Neuron (in vitro differentiated cells): ENCODE measurements at regions not wholly inside any gene's neighbourhood (a gene's known extent, or its start where the extent isn't known, plus 50 kb on each side); places are given as distances from the start of the nearest gene placed in this dataset.
"Not testable (repeated sequence)": the region's sequence is repeated elsewhere in the genome, so short reads cannot be mapped to it uniquely, and the experiment has no call there.

Experiments
- H2AFZ ChIP-seq: one replicate; pipeline ENCODE4 v1.6.1; 2013; ENCODE audit warnings: low read depth, mild to moderate bottlenecking, inconsistent platforms, low read length, moderate library complexity
- H3K27me3 ChIP-seq: one replicate; pipeline ENCODE4 v1.6.1; 2013; ENCODE audit warnings: low read length; ENCODE audit not compliant: insufficient read depth
- H3K36me3 ChIP-seq: one replicate; pipeline ENCODE4 v1.6.1; 2013; ENCODE audit warnings: low read length; ENCODE audit not compliant: insufficient read depth
- H3K4me1 ChIP-seq: one replicate; pipeline ENCODE4 v1.6.1; 2013; ENCODE audit warnings: low read length; ENCODE audit not compliant: insufficient read depth
- H3K4me3 ChIP-seq: 2 replicates; pipeline ENCODE4 v1.5.1; 2013; ENCODE audit warnings: mild to moderate bottlenecking, low read length, moderate library complexity
- H3K9me3 ChIP-seq: one replicate; pipeline ENCODE4 v1.6.1; 2013; ENCODE audit warnings: low read length

DNA sequence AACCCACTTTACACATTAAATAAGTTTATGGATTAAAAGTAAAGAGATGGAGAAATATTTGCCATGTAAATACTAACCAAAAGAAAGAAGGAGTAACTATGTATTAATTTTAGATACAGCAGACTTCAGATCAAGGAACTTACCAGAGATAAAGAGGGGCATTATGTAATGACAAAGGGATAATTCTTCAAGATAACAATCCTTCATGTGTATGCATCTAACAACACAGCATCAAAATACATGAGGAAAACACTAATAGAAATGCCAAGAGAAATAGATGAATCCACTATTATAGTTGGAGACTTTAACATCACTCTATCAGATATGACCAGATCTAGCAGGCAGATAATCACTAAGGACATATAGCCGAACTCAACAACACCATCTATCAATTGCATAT, 149.8 kb upstream of the ANKRD55 start:
- H3K9me3 ChIP-seq = no peaks in the 10 kb centered on the region
- H3K4me1 ChIP-seq = no peaks in the 10 kb centered on the region
- no peak overlapping the region for H2AFZ ChIP-seq
- H3K4me3 ChIP-seq = no peak overlapping the region
- H3K36me3 ChIP-seq = no peaks in the 10 kb centered on the region
- H3K27me3 ChIP-seq = no peaks in the 10 kb centered on the region

DNA sequence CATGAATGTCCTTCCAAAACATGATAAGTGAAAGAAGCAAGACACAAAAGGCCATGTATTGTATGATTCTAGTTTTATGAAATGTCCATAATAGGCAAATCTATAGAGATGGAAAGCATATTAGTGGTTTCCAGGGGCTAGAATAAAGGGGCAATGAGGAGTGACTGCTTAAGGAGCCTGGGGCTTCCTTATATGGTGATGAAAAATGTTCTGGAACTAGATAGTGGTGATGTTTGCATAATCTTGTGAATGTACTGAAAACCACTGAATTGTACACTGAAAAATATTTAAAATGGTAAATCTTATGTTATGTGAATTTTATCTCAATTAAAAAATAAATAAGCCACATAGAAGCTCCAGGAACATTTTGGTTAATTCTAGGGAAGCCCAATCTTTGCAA, 144.4 kb upstream of the ANKRD55 start:
- Histone ChIP-seq H3K27me3 (no peaks in the 10 kb centered on the region), H3K4me1 (no peaks in the 10 kb centered on the region), H2AFZ (no peak overlapping the region), H3K36me3 (no peaks in the 10 kb centered on the region), H3K4me3 (no peak overlapping the region), H3K9me3 (no peaks in the 10 kb centered on the region)

DNA sequence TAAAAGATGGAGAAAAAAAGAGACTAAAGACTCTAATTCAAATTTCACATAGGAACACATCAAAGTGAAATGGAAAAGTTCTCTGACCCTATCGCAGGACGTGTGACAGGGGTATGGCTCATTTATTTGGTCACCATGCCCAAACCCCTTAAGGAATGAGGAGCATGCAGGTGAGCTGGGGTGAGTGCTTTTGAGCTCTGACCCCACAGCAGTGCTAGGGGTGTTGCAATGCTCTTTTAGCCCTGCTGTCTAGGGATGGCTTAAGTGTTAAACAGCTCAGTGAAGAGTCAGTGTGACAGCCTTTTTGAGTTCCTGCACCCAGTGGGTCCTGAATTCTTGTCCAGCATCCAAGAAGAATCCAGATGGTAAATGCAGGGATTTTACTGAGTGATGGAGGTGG, 143.0 kb upstream of the ANKRD55 start:
- Histone ChIP-seq H3K36me3 (no peaks in the 10 kb centered on the region), H3K4me3 (no peak overlapping the region), H3K9me3 (no peaks in the 10 kb centered on the region), H3K27me3 (no peaks in the 10 kb centered on the region), H2AFZ (no peak overlapping the region), H3K4me1 (no peaks in the 10 kb centered on the region)

GRCh38 chr5:56375011-56375410, 141.9 kb upstream of the ANKRD55 start:
- no peaks in the 10 kb centered on the region for H3K9me3 ChIP-seq

GRCh38 chr5:56372491-56372890, 139.4 kb upstream of the ANKRD55 start:
- not testable (repeated sequence) for H3K36me3 ChIP-seq, H3K4me3 ChIP-seq

More at GRCh38 chr5:56375011-56375410, 141.9 kb upstream of the ANKRD55 start:
- no peak overlapping the region for H3K4me3 ChIP-seq
- H3K4me1 ChIP-seq = no peaks in the 10 kb centered on the region
- no peaks in the 10 kb centered on the region for H3K27me3 ChIP-seq
- H3K36me3 ChIP-seq = no peaks in the 10 kb centered on the region
- no peak overlapping the region for H2AFZ ChIP-seq

DNA sequence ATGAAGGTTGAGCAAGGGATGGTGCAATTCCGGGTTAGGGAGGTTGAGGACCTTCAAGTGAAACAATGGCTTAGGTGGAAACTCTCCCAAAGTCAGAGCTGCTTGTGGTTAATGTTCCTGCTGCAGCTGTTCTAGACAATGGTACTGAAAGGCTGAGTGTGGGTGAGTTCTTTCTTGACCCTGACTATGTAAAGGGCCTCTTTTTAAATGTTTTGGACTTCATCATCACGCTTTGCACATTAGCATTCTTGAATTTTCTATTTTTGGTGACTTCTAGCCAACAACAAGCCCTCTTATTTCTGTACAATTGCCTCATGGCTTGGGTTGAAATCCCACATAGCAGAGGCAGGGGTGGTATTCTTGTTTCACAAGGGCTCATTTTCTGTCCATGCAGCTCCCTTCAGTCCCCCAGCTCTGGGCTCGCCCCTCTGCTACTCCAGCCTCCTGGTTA, 136.3 kb upstream of the ANKRD55 start:
- Histone ChIP-seq H3K4me1 (no peaks in the 10 kb centered on the region), H3K4me3 (no peak overlapping the region), H3K9me3 (no peaks in the 10 kb centered on the region), H3K36me3 (no peaks in the 10 kb centered on the region), H2AFZ (no peak overlapping the region), H3K27me3 (no peaks in the 10 kb centered on the region)

More at GRCh38 chr5:56372491-56372890, 139.4 kb upstream of the ANKRD55 start:
- not testable (repeated sequence) for H3K4me1 ChIP-seq, H3K27me3 ChIP-seq, H2AFZ ChIP-seq, H3K9me3 ChIP-seq

DNA sequence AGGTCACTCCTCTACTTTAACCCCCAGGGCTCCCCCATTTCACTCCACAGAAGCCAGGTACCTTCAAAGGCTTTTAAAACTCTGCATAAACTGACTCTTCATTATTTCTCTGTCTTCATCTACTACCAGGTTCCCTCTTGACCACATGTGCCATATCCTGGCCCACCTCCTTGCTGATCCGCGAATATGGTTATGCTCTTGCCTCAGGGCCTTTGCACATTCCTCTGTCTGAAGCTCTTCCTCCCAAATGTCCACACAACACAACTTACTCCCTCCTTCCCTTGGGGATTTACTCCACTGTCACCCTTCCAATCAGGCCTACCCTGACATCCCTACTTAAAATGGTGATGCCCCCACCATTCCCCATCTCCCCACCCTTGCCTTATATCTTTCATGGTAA, 134.6 kb upstream of the ANKRD55 start:
- Histone ChIP-seq H3K4me3 (no peak overlapping the region), H3K27me3 (no peaks in the 10 kb centered on the region), H3K9me3 (no peaks in the 10 kb centered on the region), H2AFZ (no peak overlapping the region), H3K36me3 (no peaks in the 10 kb centered on the region), H3K4me1 (no peaks in the 10 kb centered on the region)

GRCh38 chr5:56366986-56367385, 133.9 kb upstream of the ANKRD55 start:
- Histone ChIP-seq H3K9me3 (no peaks in the 10 kb centered on the region), H3K4me1 (no peaks in the 10 kb centered on the region), H2AFZ (no peak overlapping the region), H3K36me3 (no peaks in the 10 kb centered on the region), H3K4me3 (no peak overlapping the region), H3K27me3 (no peaks in the 10 kb centered on the region)

DNA sequence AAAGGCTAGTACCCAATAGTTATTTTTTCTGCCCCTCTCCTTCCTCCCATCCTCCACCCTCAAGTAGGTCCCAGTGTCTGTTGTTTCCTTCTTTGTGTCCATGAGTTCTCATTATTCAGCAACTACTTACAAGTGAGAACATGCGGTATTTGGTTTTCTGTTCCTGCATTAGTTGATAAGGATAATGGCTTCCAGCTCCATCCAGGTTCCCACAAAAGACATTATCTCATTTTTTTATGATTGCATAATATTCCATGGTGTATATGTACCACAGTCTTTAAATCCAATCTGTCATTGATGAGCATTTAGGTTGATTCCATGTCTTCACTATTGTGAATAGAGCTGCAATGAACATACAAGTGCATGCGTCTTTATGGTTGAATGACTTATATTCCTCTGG, 128.3 kb upstream of the ANKRD55 start:
- H3K4me1 ChIP-seq = no peaks in the 10 kb centered on the region
- H3K36me3 ChIP-seq = no peaks in the 10 kb centered on the region
- no peaks in the 10 kb centered on the region for H3K9me3 ChIP-seq
- peaks cover 3% of the 10 kb centered on the region for H3K27me3 ChIP-seq
- no peak overlapping the region for H2AFZ ChIP-seq
- no peak overlapping the region for H3K4me3 ChIP-seq

DNA sequence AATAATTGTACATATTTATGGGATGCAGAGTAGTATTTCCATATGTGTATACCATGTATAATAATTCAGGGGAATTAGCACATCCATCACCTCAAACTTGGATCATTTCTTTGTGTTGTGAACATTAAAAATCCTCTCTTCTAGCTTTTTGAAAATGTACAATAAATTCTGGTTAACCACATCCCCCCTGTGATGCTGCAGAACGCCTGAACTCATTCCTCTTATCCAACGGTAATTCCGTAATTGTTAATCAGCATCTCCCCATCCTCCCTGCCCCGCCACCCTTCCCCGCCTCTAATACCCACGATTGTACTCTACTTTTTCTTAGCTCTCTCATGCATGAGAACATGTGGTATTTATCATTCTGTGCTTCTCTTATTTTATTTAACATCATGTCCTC, 127.7 kb upstream of the ANKRD55 start:
- Histone ChIP-seq H3K4me1 (no peaks in the 10 kb centered on the region), H3K36me3 (no peaks in the 10 kb centered on the region), H3K4me3 (no peak overlapping the region), H3K27me3 (peaks cover 3% of the 10 kb centered on the region), H3K9me3 (no peaks in the 10 kb centered on the region), H2AFZ (no peak overlapping the region)

DNA sequence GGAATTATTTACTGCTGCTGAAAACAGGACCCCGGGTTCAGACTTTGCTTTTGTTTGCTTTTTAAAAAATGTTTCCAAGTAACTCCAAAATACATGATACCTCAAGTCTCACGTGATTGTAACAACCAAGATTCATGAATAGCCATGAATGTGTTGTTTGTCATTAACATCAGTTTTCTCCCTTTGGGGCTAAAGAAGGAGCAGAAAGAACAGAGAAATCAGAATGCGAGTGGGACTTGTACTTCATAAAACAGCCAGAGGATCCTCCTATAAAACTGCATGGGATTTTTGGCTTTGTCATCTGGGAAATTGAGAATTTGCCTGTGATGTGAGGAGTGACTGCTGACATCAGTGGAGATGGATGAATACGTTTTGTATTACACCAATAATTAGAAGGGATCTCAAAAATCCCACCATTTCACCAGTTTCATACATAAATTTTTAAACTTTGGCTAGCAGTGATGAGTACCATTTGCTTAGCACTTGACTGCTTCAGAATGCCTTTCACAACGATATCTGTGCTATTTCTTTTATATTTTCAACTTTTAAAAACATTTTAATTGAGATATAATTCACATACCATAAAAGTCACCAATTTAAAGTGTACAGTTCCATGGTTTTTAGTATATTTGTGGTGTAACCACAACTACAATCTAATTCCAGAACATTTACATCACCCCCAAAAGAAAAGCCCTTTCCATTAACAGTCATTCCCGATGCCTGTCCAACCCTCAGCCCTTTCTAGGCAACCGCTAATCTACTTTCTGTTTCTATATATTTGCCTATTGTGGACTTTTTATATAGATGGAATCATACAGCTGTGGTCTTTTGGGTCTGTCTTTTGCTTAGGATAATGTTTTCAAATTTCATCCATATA, 126.9 kb upstream of the ANKRD55 start:
- H3K4me1 ChIP-seq = no peaks in the 10 kb centered on the region
- no peaks in the 10 kb centered on the region for H3K36me3 ChIP-seq
- H2AFZ ChIP-seq = no peak overlapping the region
- peaks cover 3% of the 10 kb centered on the region for H3K27me3 ChIP-seq
- no peaks in the 10 kb centered on the region for H3K9me3 ChIP-seq
- H3K4me3 ChIP-seq = no peak overlapping the region

DNA sequence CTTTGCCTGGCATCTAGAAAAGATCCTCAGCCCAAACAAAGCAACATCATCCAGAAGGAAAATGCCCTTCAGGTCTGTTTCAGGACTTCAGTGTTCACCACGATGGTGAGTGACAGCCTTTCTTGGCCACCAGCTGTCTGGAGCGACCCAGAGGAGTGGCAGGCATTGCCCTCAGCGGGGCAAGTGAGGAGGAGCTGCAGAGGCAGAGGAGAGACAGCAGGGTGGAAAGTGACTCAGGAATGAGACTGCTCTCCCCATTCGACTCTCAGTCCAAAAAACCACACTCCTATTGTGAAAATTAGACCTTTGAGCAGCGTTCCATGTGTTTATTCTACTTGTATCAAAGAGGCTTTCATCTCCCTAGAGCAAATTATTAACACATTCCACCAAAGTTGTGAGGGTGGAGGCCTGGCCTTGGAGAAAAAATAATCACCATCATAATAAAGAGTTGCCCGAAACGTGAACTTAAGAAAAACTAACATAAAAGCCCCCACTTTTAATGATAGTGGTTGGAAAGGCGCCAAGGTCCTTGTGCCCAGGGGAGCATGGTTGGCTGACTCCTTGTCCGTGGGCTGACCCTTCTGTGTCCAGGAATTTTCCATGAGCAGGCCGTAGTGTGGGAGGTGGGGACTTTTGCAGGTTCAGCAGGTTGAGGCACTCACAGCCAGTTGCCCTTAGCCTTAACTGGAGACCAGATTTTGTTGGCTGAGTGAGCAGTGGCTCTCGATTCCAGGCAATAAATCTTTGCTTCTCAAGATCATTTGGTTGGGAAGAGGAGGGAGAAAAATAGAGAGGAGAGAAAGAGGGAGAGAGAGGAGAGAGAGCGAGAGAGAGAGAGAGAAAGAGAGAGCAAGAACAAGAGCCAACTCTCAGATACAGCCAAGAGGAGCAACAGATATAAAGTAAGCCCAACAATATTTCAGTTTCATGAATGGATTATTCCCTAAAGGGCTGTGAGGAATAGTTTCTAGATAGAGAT, 125.9 kb upstream of the ANKRD55 start:
- Histone ChIP-seq H3K4me3 (no peak overlapping the region), H3K36me3 (no peaks in the 10 kb centered on the region), H3K4me1 (no peaks in the 10 kb centered on the region), H3K9me3 (no peaks in the 10 kb centered on the region), H2AFZ (no peak overlapping the region), H3K27me3 (peaks cover 3% of the 10 kb centered on the region)

- H2AFZ ChIP-seq = no peak overlapping the region
Measured at GRCh38 chr5:56358046-56358445, 124.9 kb upstream of the ANKRD55 start.

More at GRCh38 chr5:56358046-56358445, 124.9 kb upstream of the ANKRD55 start:
- no peaks in the 10 kb centered on the region for H3K9me3 ChIP-seq
- no peaks in the 10 kb centered on the region for H3K4me1 ChIP-seq
- no peaks in the 10 kb centered on the region for H3K36me3 ChIP-seq
- H3K4me3 ChIP-seq = no peak overlapping the region
- H3K27me3 ChIP-seq = peaks cover 3% of the 10 kb centered on the region
